Right lobe of liver (tissue), 4 donors: ENCODE measurements at regions not wholly inside any gene's neighbourhood (a gene's known extent, or its start where the extent isn't known, plus 50 kb on each side); places are given as distances from the start of the nearest gene placed in this dataset.

ENCODE experiments used
- CTCF ChIP-seq, 4 donors: fragments of 200-600 bp in 3 of 4; fragments of 450-650 bp in 1 of 4; IDR thresholded peaks; one replicate each; pipeline versions ENCODE4 v1.5.1 to v1.8.0; 2016 to 2022; ENCODE audit warnings: antibody characterized with exemption in 4 of 4, mild to moderate bottlenecking in 2 of 4
- POLR2A ChIP-seq: fragments of 450-650 bp; IDR thresholded peaks from one replicate; pipeline ENCODE4 v1.6.1; 2017; ENCODE audit warnings: antibody characterized with exemption, mild to moderate bottlenecking
- donor health status: DM: no; HTN: no; CAD: no.
- donor health status: DM: no; HTN: no; CAD: no.
- donor health status: DM: no; HTN: yes; CAD: no.

GRCh38 chr3:20873235-20873634 lies 687.2 kb upstream of the SGO1 start:
- TF ChIP-seq POLR2A: no peak
- TF ChIP-seq CTCF (IDR thresholded peaks at IDR 0.05): no peak
